GM11168 (cell line): ENCODE measurements at regions not wholly inside any gene's neighbourhood (a gene's known extent, or its start where the extent isn't known, plus 50 kb on each side); places are given as distances from the start of the nearest gene placed in this dataset.

Experiments used
- in situ Hi-C: fragments of 300-500 bp; cut with MboI; formaldehyde crosslinking; loops from one replicate; pipeline ENCODE4 v1.12.0; 2022; ENCODE audit warnings: low sequenced_read_pairs; ENCODE audit not compliant: unreplicated experiment

GRCh38 chr13:40151673-40152072 is 496.2 kb downstream of the COG6 start:
- in situ Hi-C loops = no loop called here

- in situ Hi-C loops = no loop called here
These were observed 496.7 kb downstream of the COG6 start for GRCh38 chr13:40152145-40152544.

DNA sequence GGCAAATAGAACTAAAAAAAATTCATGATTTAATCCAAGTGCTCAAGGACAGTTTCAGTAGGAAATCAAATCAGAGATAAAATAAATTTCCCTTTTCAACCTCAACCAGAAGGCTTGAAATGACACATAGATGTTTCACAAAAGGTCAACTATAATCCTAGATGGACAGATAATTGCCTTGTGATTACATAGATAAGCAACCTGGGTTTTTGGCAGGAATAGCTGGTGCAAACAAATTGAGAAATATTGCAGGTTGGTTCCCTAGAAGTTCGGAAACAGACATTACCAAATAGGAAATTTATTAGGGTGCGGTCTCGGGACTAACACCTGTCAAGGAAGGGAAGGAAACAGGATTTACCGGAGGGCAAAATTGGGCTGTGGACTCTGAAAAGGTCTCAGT is 497.5 kb downstream of the COG6 start:
- in situ Hi-C loops = no loop called here

DNA sequence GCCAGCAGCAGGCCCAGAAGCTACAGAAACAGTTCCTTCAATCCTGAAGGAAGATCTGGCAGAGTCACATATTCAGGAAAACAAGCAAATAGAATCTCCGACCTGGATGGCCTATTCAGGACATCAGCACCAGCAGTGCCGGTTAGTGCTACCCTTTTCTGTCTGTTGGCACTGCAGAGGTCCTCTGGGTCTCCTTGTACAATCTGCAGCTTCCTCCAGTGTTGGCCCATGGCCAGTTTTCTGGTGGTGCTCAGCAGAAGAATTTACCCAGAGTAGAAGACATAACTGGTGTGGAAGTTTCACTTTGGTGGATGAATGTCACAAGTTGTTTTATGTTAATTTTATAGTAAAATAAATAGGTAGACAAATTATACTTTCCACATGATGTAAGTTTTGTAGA is 498.1 kb downstream of the COG6 start:
- in situ Hi-C loops = no loop called here

DNA sequence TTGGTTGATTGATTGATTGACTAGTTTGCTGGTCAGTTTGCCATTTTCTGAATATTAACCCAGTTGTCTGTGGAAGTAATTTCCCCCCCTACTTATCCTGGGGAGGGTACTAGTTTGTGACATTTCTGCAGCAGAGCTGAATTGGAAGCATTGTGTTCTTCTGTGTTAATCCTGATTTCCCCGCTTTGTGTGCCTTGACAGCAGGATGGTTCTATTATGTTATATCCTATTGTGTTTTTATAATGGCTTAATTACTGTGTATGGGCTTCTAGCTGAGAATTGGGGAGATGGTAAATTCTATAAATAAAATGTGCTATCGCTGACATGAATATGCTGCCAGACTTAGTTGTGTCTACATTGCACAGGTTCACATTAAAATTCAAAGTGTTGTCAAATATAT is 499.7 kb downstream of the COG6 start:
- in situ Hi-C loops = no loop called here

- in situ Hi-C loops = no loop called here
These were observed 502.8 kb downstream of the COG6 start for GRCh38 chr13:40158218-40158617.

GRCh38 chr13:40158757-40159156 is 503.3 kb downstream of the COG6 start:
- in situ Hi-C loops = no loop called here

DNA sequence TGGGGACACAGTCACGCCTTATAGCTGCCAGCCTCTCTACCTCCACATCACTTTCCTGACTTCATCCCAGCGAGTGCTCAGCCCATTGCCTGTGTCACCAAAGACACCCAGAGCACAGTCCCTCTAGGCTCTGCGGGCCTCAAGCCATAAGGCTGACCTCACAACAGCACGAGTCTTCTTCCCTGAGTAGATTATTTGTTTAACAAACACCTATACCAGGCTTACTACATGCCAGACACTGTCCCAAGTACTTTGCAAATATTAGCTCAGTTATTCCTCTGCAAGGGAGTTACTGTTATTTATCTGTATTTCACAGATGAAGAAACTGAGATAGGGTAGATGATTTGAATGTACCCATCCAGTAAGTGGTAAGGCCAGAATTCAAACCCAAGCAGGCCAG is 504.3 kb downstream of the COG6 start:
- in situ Hi-C loops = no loop called here

DNA sequence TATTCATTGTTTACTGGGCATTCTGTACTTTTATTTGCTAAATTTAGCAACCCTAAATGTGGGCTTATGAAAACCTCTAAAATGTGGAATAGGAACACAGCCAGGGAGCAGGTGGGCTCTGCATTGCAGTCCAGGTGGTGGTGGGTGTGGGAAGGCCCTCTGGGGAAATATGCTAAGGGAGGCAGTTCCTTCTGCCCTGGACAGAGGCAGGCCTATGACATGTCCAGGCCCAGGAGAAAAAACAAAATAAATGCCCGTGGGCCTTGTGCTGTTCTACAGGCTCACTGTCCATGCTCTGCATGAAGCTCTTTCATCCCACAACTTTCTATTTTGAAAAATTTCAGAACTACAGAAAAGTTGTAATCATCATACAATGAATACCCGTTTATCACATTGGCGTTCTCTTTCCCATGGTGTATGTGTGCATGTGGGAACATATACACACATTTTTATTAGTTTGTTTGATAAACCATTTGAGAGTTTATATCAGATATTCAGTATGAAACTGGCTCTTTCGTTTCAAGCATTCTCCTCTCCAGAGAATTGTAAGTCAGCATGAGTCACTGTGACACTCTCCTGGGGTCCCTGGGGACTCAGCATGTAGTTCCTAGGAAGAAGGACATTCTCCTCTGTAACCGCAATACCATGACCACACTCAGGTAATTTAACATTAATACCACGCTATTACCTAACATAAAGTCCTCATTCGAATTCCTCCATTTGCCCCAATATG is 505.3 kb downstream of the COG6 start:
- in situ Hi-C loops = no loop called here

GRCh38 chr13:40161351-40161810 is 505.1 kb downstream of the FOXO1 start:
- in situ Hi-C loops = no loop called here

GRCh38 chr13:40161931-40162330 is 504.5 kb downstream of the FOXO1 start:
- in situ Hi-C loops = no loop called here

DNA sequence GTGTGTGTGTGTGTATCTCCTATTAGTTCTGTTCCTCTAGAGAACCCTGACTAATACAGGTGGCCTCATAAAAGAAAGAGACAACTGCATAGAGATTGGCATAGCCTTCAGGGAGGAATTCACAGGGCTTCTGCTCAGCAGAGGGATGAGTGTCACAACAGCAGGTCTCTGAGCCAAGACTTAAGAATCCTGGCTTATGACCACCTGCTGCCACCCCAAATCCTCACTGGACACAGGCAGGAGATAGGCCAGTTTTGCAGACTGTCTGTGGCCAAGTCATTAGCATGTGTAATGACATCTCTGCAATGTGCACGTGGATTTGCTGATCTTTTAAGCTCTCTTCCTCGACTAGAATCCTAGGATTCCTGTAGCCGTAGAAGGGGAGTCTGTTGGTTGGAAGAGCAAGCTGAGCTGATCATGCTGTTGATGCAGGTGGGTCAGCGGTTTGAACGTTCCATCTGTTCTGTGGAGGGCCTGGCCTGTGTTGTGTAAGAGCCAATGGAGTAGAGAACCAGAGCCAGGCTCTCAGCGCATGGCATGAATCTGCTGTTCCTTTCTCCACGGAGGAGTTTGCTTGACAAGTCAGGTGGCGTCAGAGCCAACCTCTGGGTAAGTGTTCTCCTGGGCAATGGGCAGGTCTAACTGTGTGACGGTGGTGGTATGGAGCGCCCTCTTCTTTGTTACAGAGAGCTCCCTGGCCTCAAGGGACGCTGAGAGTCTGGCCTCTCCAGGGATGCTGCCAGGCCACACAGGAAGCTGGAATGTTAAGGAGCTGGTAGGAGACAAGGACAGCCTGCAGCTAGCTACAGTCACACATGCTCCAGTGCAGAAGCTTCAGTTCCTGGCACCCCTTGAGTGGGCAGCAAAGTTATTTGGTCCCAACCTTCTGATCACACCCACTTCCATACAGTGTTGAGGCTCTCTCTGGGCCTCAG is 503.1 kb downstream of the FOXO1 start:
- in situ Hi-C loops = no loop called here

DNA sequence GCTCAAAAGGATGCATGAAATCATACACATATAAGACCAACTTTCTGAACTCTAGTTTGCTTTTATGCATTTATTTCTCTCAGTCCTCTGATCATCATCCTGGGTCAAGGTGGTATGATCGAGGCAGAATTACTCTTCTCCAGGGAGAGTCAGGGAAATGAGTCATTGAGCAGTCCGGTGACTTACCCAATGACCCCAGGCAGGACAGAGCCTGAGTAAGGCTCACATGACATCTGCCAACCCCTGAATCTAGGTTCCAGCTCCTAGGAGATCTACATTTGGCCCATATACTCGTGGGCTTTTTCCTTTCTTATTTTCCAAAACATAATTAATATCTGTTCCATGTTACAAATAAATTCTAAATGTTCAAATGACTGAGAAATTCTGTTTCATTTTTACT is 502.3 kb downstream of the FOXO1 start:
- in situ Hi-C loops = no loop called here

GRCh38 chr13:40165316-40165932 is 501.0 kb downstream of the FOXO1 start:
- in situ Hi-C loops = no loop called here

DNA sequence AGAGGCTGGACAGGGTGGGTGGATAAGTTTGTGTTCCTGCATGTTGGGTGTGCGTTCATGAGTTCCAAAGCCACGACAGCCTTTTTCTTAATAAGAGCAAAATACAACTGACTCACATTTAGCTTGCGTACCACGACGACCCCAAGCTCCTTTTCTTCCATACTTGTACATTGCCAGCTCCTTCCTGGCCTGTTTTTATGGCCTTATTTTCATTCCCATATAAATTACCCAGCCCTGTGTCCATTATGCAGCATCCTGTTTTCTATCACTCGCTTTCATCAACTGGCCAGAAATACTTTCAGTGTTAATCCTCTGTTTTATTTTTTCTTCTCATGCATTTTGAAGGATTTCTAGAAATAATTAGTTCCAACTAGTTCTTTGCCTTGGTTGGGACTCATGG is 499.1 kb downstream of the FOXO1 start:
- in situ Hi-C loops = no loop called here

DNA sequence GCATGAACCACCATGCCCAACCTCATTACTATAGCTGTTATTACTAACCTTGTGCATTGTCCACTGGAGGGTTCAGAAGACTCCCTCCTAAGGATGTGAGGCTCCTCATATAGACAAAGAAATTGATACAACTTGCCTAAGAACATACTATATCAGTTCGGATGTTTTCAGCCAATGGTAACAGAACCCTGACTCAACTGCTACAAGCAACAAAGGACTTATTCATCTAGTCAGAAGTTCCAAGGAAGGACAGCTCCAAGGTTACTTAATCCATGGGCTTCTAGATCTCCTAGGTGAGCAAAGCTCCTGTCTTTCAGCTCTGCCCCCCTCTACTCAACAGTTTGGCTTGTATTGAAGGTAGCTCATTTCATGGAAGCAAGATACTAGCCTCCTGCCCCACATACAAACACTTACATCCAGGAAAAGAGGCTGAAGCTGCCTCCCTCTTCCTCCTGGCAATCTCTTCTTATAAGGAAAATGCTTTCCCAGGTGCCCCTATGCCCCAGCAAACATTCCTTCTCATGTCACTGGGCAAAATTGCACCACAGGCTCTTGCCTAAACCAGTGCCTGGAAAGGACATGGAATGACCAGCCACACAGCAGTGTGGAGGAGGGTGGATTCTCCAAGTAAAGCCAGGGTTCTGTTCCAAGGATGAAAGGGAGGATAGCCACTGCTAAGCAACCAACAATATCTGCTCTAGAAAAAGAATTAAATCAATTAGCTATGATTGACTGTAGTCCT is 497.8 kb downstream of the FOXO1 start:
- in situ Hi-C loops = no loop called here

- in situ Hi-C loops = no loop called here
These were observed 497.0 kb downstream of the FOXO1 start for GRCh38 chr13:40169476-40169875.

GRCh38 chr13:40170091-40170490 is 496.4 kb downstream of the FOXO1 start:
- in situ Hi-C loops = no loop called here

DNA sequence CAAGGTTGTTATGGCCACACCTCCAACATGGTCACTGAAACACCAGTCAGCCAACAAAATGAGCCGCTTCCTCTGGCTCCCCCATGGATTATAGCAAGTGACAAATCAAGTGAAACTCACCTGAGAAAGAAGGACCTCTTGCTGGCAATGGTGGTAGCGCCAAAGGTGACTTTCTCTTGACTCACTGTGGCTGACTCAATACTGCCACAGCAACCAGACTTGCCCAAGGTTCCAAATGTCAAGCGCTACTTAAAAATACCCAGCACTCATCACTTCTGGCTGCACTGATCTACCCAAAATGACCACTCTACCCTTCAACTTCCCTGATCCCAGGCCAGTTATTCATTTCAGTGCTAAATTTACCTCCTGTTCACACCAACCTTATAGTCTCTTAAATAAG is 495.5 kb downstream of the FOXO1 start:
- in situ Hi-C loops = no loop called here

GRCh38 chr13:40171566-40171965 is 494.9 kb downstream of the FOXO1 start:
- in situ Hi-C loops = no loop called here
